Trophoblast cell (in vitro differentiated cells and primary cell): ENCODE measurements at regions not wholly inside any gene's neighbourhood (a gene's known extent, or its start where the extent isn't known, plus 50 kb on each side); places are given as distances from the start of the nearest gene placed in this dataset.

ENCODE experiments used
- DNase-seq, 2 donors: peaks; one replicate each; pipeline ENCODE4 v3.0.0-alpha.2; 2016
- H2AFZ ChIP-seq: 2 replicates; pipeline ENCODE4 v1.6.1; 2013; ENCODE audit warnings: low read length, moderate library complexity, mild to moderate bottlenecking; ENCODE audit not compliant: insufficient read depth, poor library complexity
- H2AK5ac ChIP-seq: 2 replicates; pipeline ENCODE4 v1.6.1; 2013; ENCODE audit warnings: mild to moderate bottlenecking, low read length
- H2BK120ac ChIP-seq: 2 replicates; pipeline ENCODE4 v1.6.1; 2013; ENCODE audit warnings: low read length, mild to moderate bottlenecking, moderate library complexity; ENCODE audit not compliant: insufficient read depth, poor library complexity
- H2BK12ac ChIP-seq: 2 replicates; pipeline ENCODE4 v1.6.1; 2013; ENCODE audit warnings: mild to moderate bottlenecking, low read length, moderate library complexity
- H2BK5ac ChIP-seq: 2 replicates; pipeline ENCODE4 v1.6.1; 2013; ENCODE audit warnings: low read length, low read depth, moderate library complexity, mild to moderate bottlenecking; ENCODE audit not compliant: poor library complexity
- H3K14ac ChIP-seq: 2 replicates; pipeline ENCODE4 v1.6.1; 2013; ENCODE audit warnings: mild to moderate bottlenecking, low read length
- H3K18ac ChIP-seq: 2 replicates; pipeline ENCODE4 v1.6.1; 2013; ENCODE audit warnings: mild to moderate bottlenecking, low read length
- H3K23ac ChIP-seq: 2 replicates; pipeline ENCODE4 v1.6.1; 2013; ENCODE audit warnings: low read length
- H3K27ac ChIP-seq: 2 replicates; pipeline ENCODE4 v1.5.1; 2013; ENCODE audit warnings: low read depth, mild to moderate bottlenecking, inconsistent platforms, low read length, moderate library complexity
- H3K27me3 ChIP-seq: 2 replicates; pipeline ENCODE4 v1.6.1; 2013; ENCODE audit warnings: inconsistent platforms, mild to moderate bottlenecking, low read length, moderate library complexity; ENCODE audit not compliant: insufficient read depth
- H3K36me3 ChIP-seq, 2 experiments: 1 replicate in 1 of 2; 2 replicates in 1 of 2; pipeline ENCODE4 v1.6.1; 2013; ENCODE audit warnings: low read length in 2 of 2, mild to moderate bottlenecking in 2 of 2, moderate library complexity in 1 of 2; ENCODE audit not compliant: insufficient read depth in 2 of 2, control insufficient read depth in 1 of 2
- H3K4ac ChIP-seq: 2 replicates; pipeline ENCODE4 v1.6.1; 2013; ENCODE audit warnings: low read depth, mild to moderate bottlenecking, low read length, moderate library complexity
- H3K4me1 ChIP-seq, 2 experiments: 1 replicate in 1 of 2; 2 replicates in 1 of 2; pipeline ENCODE4 v1.6.1; 2013; ENCODE audit warnings: low read length in 2 of 2, mild to moderate bottlenecking in 2 of 2, moderate library complexity in 1 of 2; ENCODE audit not compliant: insufficient read depth in 2 of 2, control insufficient read depth in 1 of 2
- H3K4me2 ChIP-seq: 2 replicates; pipeline ENCODE4 v1.6.1; 2013; ENCODE audit warnings: inconsistent platforms, mild to moderate bottlenecking, low read length, moderate library complexity
- H3K4me3 ChIP-seq: 2 replicates; pipeline ENCODE4 v1.5.1; 2013; ENCODE audit warnings: mild to moderate bottlenecking, low read depth, low read length, inconsistent platforms
- H3K79me1 ChIP-seq: one replicate; pipeline ENCODE4 v1.6.1; 2013; ENCODE audit warnings: low read length
- H3K79me2 ChIP-seq: 2 replicates; pipeline ENCODE4 v1.6.1; 2013; ENCODE audit warnings: low read length, mild to moderate bottlenecking; ENCODE audit not compliant: control insufficient read depth, insufficient read depth, poor library complexity
- H3K9ac ChIP-seq: 2 replicates; pipeline ENCODE4 v1.6.1; 2013; ENCODE audit warnings: mild to moderate bottlenecking, low read length
- H3K9me3 ChIP-seq: 2 replicates; pipeline ENCODE4 v1.6.1; 2013; ENCODE audit warnings: low read depth, mild to moderate bottlenecking, control low read depth, inconsistent platforms, low read length; ENCODE audit not compliant: insufficient read depth
- H4K12ac ChIP-seq: 2 replicates; pipeline ENCODE4 v1.6.1; 2013; ENCODE audit warnings: low read depth, mild to moderate bottlenecking, low read length, moderate library complexity
- H4K8ac ChIP-seq: 2 replicates; pipeline ENCODE4 v1.6.1; 2013; ENCODE audit warnings: low read depth, mild to moderate bottlenecking, low read length, moderate library complexity
- H4K91ac ChIP-seq: one replicate; pipeline ENCODE4 v1.6.1; 2013; ENCODE audit warnings: low read depth, mild to moderate bottlenecking, low read length, moderate library complexity
- WGBS: extraction: QIAGEN DNeasy Blood & Tissue Kit; methylation state at CpG from one replicate; pipeline ENCODE4 v1.1.7; 2013; ENCODE audit warnings: missing lambda C conversion rate; ENCODE audit not compliant: insufficient read length, insufficient coverage; ENCODE audit errors: extremely low coverage; 5-methylcytosine and 5-hydroxymethylcytosine counted together

- no peak overlapping the region for H3K23ac ChIP-seq
- peaks cover 14% of the 10 kb centered on the region for H3K79me1 ChIP-seq
- peaks cover 0 to 2% of the 10 kb centered on the region in 2 experiments for H3K4me1 ChIP-seq
- no peaks in the 10 kb centered on the region for H3K79me2 ChIP-seq
- no peak overlapping the region for H2BK12ac ChIP-seq
- H3K14ac ChIP-seq, result no peak overlapping the region
- no peaks in the 10 kb centered on the region for H3K36me3 ChIP-seq
- no peak overlapping the region for H3K4ac ChIP-seq
- H4K12ac ChIP-seq, result no peak overlapping the region
- H2AK5ac ChIP-seq, result no peak overlapping the region
- WGBS, result no CpG with 5 or more reads among the region's 5 CpGs
- no peaks in the 10 kb centered on the region for H3K27me3 ChIP-seq
- H3K9me3 ChIP-seq, result no peaks in the 10 kb centered on the region
- H2AFZ ChIP-seq, result no peak overlapping the region
- H3K4me2 ChIP-seq, result no peak overlapping the region
- peak in 1 of 2 donors; percentile 22 for DNase-seq
- H4K91ac ChIP-seq, result no peak overlapping the region
- H3K9ac ChIP-seq, result no peak overlapping the region
- no peak overlapping the region for H2BK120ac ChIP-seq
- no peak overlapping the region for H2BK5ac ChIP-seq
- no peak overlapping the region for H3K18ac ChIP-seq
- no peak overlapping the region for H4K8ac ChIP-seq
- H3K4me3 ChIP-seq, result no peak overlapping the region
- no peak overlapping the region for H3K27ac ChIP-seq
Measured at GRCh38 chr5:74424162-74424868, 216.2 kb downstream of the ENC1 start.

- H3K4me3 ChIP-seq, result no peak overlapping the region
- no peaks in the 10 kb centered on the region for H3K9me3 ChIP-seq
- no peaks in the 10 kb centered on the region for H3K79me2 ChIP-seq
- H4K8ac ChIP-seq, result no peak overlapping the region
- no peak overlapping the region for H3K27ac ChIP-seq
- no peak for DNase-seq
- H3K4me1 ChIP-seq, result peaks cover 0 to 2% of the 10 kb centered on the region in 2 experiments
- no peak overlapping the region for H3K14ac ChIP-seq
- WGBS, result 60% methylated on average over 1 of the region's 1 CpG
- H3K23ac ChIP-seq, result no peak overlapping the region
- H3K36me3 ChIP-seq, result no peaks in the 10 kb centered on the region
- no peak overlapping the region for H2AK5ac ChIP-seq
- H3K4me2 ChIP-seq, result no peak overlapping the region
- H3K9ac ChIP-seq, result no peak overlapping the region
- peak overlapping the region; percentile 12 for H2BK12ac ChIP-seq
- no peaks in the 10 kb centered on the region for H3K27me3 ChIP-seq
- no peak overlapping the region for H2BK120ac ChIP-seq
- H3K79me1 ChIP-seq, result peaks cover 14% of the 10 kb centered on the region
- no peak overlapping the region for H2AFZ ChIP-seq
- H4K91ac ChIP-seq, result no peak overlapping the region
- H3K4ac ChIP-seq, result no peak overlapping the region
- H4K12ac ChIP-seq, result no peak overlapping the region
- no peak overlapping the region for H2BK5ac ChIP-seq
- no peak overlapping the region for H3K18ac ChIP-seq
Measured at GRCh38 chr5:74423383-74423782, 217.1 kb downstream of the ENC1 start.

- Histone ChIP-seq H3K4ac (no peak overlapping the region), H2AK5ac (no peak overlapping the region), H2BK5ac (no peak overlapping the region), H3K27me3 (no peaks in the 10 kb centered on the region), H3K4me1 (peaks cover 0 to 2% of the 10 kb centered on the region in 2 experiments), H2BK12ac (no peak overlapping the region), H3K79me2 (no peaks in the 10 kb centered on the region), H3K23ac (no peak overlapping the region), H3K14ac (no peak overlapping the region), H3K27ac (no peak overlapping the region), H4K8ac (no peak overlapping the region), H3K79me1 (peaks cover 16% of the 10 kb centered on the region), H2AFZ (no peak overlapping the region), H3K9me3 (no peaks in the 10 kb centered on the region), H4K12ac (no peak overlapping the region), H3K36me3 (no peaks in the 10 kb centered on the region), H3K4me3 (no peak overlapping the region), H3K18ac (no peak overlapping the region), H3K9ac (no peak overlapping the region), H4K91ac (no peak overlapping the region), H2BK120ac (no peak overlapping the region), H3K4me2 (no peak overlapping the region)
- DNase-seq, result no peak
- no CpG with 5 or more reads among the region's 4 CpGs for WGBS
Measured at GRCh38 chr5:74422671-74423070, 217.9 kb downstream of the ENC1 start.

- Histone ChIP-seq H3K14ac (no peak overlapping the region), H4K8ac (no peak overlapping the region), H2BK5ac (no peak overlapping the region), H3K9me3 (no peaks in the 10 kb centered on the region), H3K4me3 (no peak overlapping the region), H3K4ac (no peak overlapping the region), H2BK12ac (no peak overlapping the region), H3K27ac (no peak overlapping the region), H3K27me3 (no peaks in the 10 kb centered on the region), H3K23ac (no peak overlapping the region), H3K4me2 (no peak overlapping the region), H2BK120ac (no peak overlapping the region), H4K12ac (no peak overlapping the region), H3K79me1 (peaks cover 17% of the 10 kb centered on the region), H3K4me1 (no peaks in the 10 kb centered on the region), H3K36me3 (no peaks in the 10 kb centered on the region), H2AK5ac (no peak overlapping the region), H3K18ac (no peak overlapping the region), H4K91ac (no peak overlapping the region), H3K79me2 (no peaks in the 10 kb centered on the region), H2AFZ (no peak overlapping the region), H3K9ac (no peak overlapping the region)
- no CpG with 5 or more reads among the region's 3 CpGs for WGBS
- no peak for DNase-seq
Measured at GRCh38 chr5:74422030-74422429, 218.5 kb downstream of the ENC1 start.
